ENCODE measurements at regions not wholly inside any gene's neighbourhood (a gene's known extent, or its start where the extent isn't known, plus 50 kb on each side); places are given as distances from the start of the nearest gene placed in this dataset.

- TF ChIP-seq BCL3 (IDR thresholded peaks at IDR 0.05) (no peak), CHD2 (IDR thresholded peaks at IDR 0.05; ENCODE audit: low read length, partially characterized antibody) (no peak), MYC (IDR thresholded peaks at IDR 0.05; ENCODE audit: borderline replicate concordance, low read length) (no peak)
These were observed 69.4 kb upstream of the FGF3 start (continued) for GRCh38 chr11:69888483-69889181.

DNA sequence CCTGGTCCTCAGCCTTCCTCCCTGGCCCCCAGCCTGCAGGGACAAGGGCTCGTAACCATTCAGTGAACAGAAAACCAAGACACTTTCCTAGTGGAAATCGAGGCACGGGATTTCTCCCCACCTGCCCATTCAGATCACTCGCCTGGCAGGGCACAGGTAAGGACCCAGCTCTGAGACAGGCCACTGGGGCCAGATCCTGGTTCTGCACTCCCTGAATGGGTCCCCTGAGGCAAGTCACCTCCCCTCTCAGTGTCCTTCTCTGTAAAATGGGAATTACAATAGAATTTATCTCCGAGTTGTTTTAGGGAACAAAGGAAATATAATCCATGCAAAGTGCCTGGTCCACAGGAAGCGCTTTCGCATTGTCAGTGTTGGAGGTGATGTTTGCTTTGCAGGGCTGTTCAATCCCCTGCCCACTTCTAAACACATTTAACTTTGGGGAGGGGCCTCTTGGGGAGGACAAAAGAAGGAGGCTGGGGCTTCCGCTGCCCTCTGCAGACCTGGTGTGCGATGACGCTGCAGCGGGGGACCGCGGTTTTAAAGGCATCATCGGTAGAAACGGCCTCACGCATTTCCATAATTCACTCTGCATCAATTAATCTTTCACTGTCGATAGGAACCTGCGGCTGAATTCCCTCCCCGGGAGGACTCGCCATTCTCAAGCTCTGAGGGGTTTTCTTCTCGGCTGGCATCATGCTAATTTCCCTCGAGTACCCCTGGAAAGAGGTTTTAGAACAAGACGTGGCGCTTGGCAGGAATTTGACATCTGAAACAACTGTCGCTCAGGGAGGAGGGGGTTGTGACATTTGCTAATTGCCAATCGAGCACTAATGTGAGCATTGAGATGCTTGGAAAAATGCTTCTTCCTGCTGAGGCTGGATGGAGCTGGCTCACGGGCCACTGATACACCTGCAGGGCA is 70.4 kb upstream of the FGF3 start:
- no peak for DNase-seq (ENCODE audit: low read depth in 1 of 2, low spot score in 1 of 2)
- Histone ChIP-seq H3K4me3 (no peak overlapping the region), H3K4me2 (no peak overlapping the region), H3K27ac (no peak overlapping the region), H3K9me3 (no peaks in the 10 kb centered on the region), H3K4me1 (no peaks in the 10 kb centered on the region)
- CTCF ChIA-PET = interaction anchor here (0.8 to 13.1 kb wide), 34 partner anchors 7 to 306 kb away, joined by 3 to 120 read pairs (median 6); partner anchors contain the start of gene FGF19
- TF ChIP-seq FOSB (CRISPR knock-in tag; IDR thresholded peaks at IDR 0.05) (no peak), CHD2 (IDR thresholded peaks at IDR 0.05; ENCODE audit: low read length, partially characterized antibody) (no peak), SMC3 (IDR thresholded peaks at IDR 0.05) (no peak), HMGXB4 (CRISPR knock-in tag; IDR thresholded peaks at IDR 0.05; ENCODE audit: borderline replicate concordance) (no peak), BHLHE40 (IDR thresholded peaks at IDR 0.05; ENCODE audit: low read depth, low read length) (no peak), HOXA7 (CRISPR knock-in tag; IDR thresholded peaks at IDR 0.05) (no peak), EHF (CRISPR knock-in tag; IDR thresholded peaks at IDR 0.05) (no peak), FOSL2 (IDR thresholded peaks at IDR 0.05) (no peak), FOSL2 (CRISPR knock-in tag; IDR thresholded peaks at IDR 0.05) (no peak), CHD4 (IDR thresholded peaks at IDR 0.05; ENCODE audit: borderline replicate concordance) (no peak), MAFK (IDR thresholded peaks at IDR 0.05; ENCODE audit: partially characterized antibody) (no peak), NR3C1 (IDR thresholded peaks at IDR 0.05) (no peak), KDM1A (IDR thresholded peaks at IDR 0.05; ENCODE audit: low read depth) (no peak), USF2 (IDR thresholded peaks at IDR 0.05) (no peak), TFCP2L1 (CRISPR knock-in tag; IDR thresholded peaks at IDR 0.05) (no peak), ZC3H11A (IDR thresholded peaks at IDR 0.05) (no peak), GATA3 (IDR thresholded peaks at IDR 0.05; ENCODE audit: borderline replicate concordance) (no peak), FOXS1 (CRISPR knock-in tag; IDR thresholded peaks at IDR 0.05) (no peak), HEYL (CRISPR knock-in tag; IDR thresholded peaks at IDR 0.05) (no peak), EP300 (IDR thresholded peaks at IDR 0.05) (no peak)
- TF ChIP-seq, protein P1, sequence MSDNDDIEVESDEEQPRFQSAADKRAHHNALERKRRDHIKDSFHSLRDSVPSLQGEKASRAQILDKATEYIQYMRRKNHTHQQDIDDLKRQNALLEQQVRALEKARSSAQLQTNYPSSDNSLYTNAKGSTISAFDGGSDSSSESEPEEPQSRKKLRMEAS (IDR thresholded peaks at IDR 0.05) = no peak
- FAIRE-seq = no peak
- WGBS (ENCODE audit: missing lambda C conversion rate) = 63% methylated on average over 27 of the region's 27 CpGs
- POLR2A ChIA-PET = interaction anchor here (0.6 kb wide), 1 partner anchor 118 kb away, joined by 3 read pairs; no protein-coding TSS in a partner anchor
- ATAC-seq = no peak

Measured in A549 (cell line).